Activated naive CD8-positive, alpha-beta T cell treated with anti-CD3 and anti-CD28 coated beads for 36 hours (primary cell): ENCODE measurements at regions not wholly inside any gene's neighbourhood (a gene's known extent, or its start where the extent isn't known, plus 50 kb on each side); places are given as distances from the start of the nearest gene placed in this dataset.

Source experiments
- DNase-seq: peaks from one replicate; pipeline ENCODE4 v3.0.0; 2021
- H3K27ac Mint-ChIP-seq: one replicate; pipeline ENCODE4 v1.8.0; 2022; ENCODE audit warnings: mild to moderate bottlenecking, moderate library complexity, mixed read lengths
- H3K27me3 Mint-ChIP-seq: one replicate; pipeline ENCODE4 v1.8.0; 2022; ENCODE audit warnings: mild to moderate bottlenecking, mixed read lengths
- H3K36me3 Mint-ChIP-seq: one replicate; pipeline ENCODE4 v1.8.0; 2021; ENCODE audit warnings: mild to moderate bottlenecking, mixed read lengths
- H3K4me1 Mint-ChIP-seq: one replicate; pipeline ENCODE4 v1.8.0; 2021; ENCODE audit warnings: mixed read lengths
- H3K4me3 Mint-ChIP-seq: one replicate; pipeline ENCODE4 v1.8.0; 2022; ENCODE audit warnings: mild to moderate bottlenecking, moderate library complexity, mixed read lengths
- H3K9me3 Mint-ChIP-seq: one replicate; pipeline ENCODE4 v1.8.0; 2022; ENCODE audit warnings: mixed read lengths

DNA sequence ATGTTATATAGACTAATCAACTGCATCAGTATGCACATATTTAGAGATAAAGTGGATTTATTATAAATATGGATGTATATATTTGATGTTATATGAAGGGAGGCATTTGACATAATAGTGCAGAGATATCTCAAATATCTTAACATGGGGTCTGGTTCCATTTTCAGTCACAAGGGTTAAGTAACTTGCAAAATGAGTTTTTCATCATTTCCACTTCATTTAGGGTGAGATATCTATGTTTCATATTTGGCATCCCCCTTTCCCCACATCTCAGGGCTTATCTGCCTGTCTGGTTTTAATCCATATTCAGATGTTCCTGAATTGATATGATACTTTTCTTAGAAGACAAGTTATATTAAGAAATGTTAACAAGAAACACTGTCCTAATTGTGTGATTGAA lies 2141.2 kb downstream of the PCDH9 start:
- Mint-ChIP-seq H3K4me3 (no peak overlapping the region), H3K27ac (no peak overlapping the region), H3K36me3 (no peaks in the 10 kb centered on the region), H3K27me3 (no peaks in the 10 kb centered on the region), H3K4me1 (no peaks in the 10 kb centered on the region), H3K9me3 (no peaks in the 10 kb centered on the region)
- DNase-seq: no peak

DNA sequence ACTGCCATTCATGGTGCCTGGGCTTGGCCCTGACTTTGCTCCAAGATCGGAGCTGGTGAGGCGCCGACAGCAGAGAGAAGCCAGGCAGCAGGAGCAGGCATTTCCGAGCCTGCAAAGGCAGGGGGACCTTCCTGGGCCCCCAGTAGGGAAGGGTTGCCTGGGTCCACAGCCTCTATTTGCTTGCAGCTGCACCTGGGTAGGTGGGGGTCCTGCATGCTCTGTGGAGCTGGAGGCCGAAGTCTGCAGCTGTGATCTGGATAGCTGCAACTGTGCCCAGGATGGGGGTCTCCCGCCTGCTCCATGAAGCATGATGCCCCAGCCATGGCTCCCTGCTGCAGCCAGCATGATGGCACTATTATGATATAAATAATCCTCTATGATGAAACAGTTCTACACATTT lies 2144.2 kb downstream of the PCDH9 start:
- no peaks in the 10 kb centered on the region for H3K27me3 Mint-ChIP-seq
- no peaks in the 10 kb centered on the region for H3K4me1 Mint-ChIP-seq
- H3K9me3 Mint-ChIP-seq: peaks cover 2% of the 10 kb centered on the region
- no peaks in the 10 kb centered on the region for H3K36me3 Mint-ChIP-seq
- H3K27ac Mint-ChIP-seq: no peak overlapping the region
- DNase-seq: no peak
- H3K4me3 Mint-ChIP-seq: no peak overlapping the region

DNA sequence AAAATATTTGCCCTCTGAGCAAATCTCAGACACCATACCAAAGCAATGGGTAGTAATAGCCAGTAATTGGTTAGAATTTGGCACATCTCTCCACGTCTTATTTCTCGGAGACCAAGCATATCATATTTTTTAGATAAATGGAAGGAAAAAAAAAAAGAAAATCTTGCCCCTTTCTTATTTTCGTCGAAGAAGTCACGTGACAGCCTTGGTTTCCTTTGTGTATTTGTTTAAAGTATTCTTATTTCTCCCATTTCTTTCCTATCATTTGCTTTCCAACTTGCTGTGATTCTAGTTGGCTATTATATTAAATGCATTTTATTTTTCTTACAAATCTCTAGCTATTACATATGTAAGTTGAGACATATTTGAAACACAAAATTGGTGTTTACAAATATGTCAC lies 2155.9 kb downstream of the PCDH9 start:
- Mint-ChIP-seq H3K36me3 (no peaks in the 10 kb centered on the region), H3K4me3 (no peak overlapping the region), H3K9me3 (peaks cover 4% of the 10 kb centered on the region), H3K4me1 (no peaks in the 10 kb centered on the region), H3K27me3 (no peaks in the 10 kb centered on the region), H3K27ac (no peak overlapping the region)
- DNase-seq: no peak

DNA sequence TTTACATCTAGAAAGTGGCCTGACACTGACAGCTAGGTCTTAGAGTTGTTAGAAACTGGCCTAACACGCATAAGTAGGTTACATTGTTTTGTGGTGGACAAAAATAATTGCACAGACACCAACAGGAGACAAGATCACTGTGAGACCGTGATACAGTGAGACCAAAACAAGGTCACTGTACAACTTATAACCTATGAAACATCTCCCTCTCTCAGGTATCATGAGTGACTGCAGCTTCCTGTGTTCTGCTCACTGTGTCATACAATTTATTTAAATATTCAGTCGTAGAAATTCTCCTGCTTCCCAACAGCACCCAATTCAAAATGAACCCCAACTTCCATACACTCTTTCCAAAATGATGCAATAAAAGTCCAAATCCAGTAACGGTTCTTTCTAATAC lies 2165.2 kb downstream of the PCDH9 start:
- H3K9me3 Mint-ChIP-seq: peaks cover 4% of the 10 kb centered on the region
- no peaks in the 10 kb centered on the region for H3K36me3 Mint-ChIP-seq
- no peak overlapping the region for H3K27ac Mint-ChIP-seq
- H3K4me1 Mint-ChIP-seq: no peaks in the 10 kb centered on the region
- no peak for DNase-seq
- H3K27me3 Mint-ChIP-seq: no peaks in the 10 kb centered on the region
- no peak overlapping the region for H3K4me3 Mint-ChIP-seq

DNA sequence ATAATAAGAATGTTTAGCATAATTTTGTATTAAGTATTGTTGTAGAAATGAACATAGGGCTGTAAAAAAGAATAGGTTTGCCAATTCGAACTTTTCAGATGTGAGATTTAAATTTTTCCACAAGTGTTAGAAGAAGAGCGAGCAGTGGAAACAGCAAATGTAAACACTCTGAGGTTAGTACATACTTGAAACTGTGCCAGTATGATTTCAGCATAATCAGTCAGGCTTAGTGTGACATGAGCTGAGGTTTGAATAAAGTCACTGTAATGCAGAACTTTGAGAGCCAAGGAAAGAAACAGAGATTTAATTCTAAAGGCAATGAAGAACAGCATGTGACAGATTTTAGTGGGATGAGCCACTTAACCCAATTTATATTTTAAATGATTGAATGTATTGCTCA lies 2166.4 kb downstream of the PCDH9 start:
- Mint-ChIP-seq H3K36me3 (no peaks in the 10 kb centered on the region), H3K4me1 (no peaks in the 10 kb centered on the region), H3K27me3 (no peaks in the 10 kb centered on the region), H3K4me3 (no peak overlapping the region), H3K27ac (no peak overlapping the region), H3K9me3 (peaks cover 3% of the 10 kb centered on the region)
- no peak for DNase-seq

DNA sequence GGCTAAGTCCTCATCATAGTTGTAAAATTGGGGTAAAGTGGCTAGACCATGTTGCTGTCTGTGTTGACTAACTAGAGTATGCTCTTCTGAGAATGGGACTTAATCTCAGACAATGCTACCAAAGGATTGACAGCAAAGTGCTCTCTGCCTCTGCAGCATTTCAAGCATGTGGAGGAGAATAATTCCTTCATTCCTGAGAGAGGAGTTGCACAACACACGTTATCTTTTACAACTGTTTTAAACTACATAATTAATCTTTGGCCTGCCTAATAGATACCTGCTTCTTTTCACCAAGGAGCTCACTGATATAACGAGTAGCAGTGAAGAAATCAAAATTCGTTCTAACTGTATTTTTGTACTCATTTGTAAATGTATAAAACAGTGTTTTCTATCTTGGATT lies 2172.2 kb downstream of the PCDH9 start:
- Mint-ChIP-seq H3K9me3 (peaks cover 9% of the 10 kb centered on the region), H3K4me1 (no peaks in the 10 kb centered on the region), H3K27ac (no peak overlapping the region)

DNA sequence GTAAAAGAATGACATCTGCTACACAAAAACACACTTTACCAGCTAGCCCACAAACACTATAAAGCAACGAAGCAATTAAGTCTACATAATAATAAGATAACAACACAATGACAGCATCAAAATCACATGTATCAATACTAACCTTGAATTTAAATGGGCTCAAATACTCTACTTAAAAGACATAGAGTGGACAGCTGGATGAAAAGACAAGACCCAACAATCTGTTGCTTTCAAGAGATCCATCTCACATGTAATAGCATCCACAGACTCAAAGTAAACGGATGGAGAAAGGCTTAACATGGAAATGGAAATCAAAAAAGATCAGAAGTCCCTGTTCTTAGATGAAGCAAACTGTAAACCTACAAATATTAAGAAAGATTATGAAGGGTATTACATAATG lies 2175.9 kb downstream of the PCDH9 start:
- no peak for DNase-seq
- Mint-ChIP-seq H3K9me3 (peaks cover 6% of the 10 kb centered on the region), H3K36me3 (no peaks in the 10 kb centered on the region), H3K4me1 (no peaks in the 10 kb centered on the region), H3K27me3 (no peaks in the 10 kb centered on the region), H3K4me3 (no peak overlapping the region), H3K27ac (no peak overlapping the region)

More for the DNA sequence above, 2172.2 kb downstream of the PCDH9 start:
- Mint-ChIP-seq H3K4me3 (no peak overlapping the region), H3K27me3 (no peaks in the 10 kb centered on the region), H3K36me3 (no peaks in the 10 kb centered on the region)
- no peak for DNase-seq

DNA sequence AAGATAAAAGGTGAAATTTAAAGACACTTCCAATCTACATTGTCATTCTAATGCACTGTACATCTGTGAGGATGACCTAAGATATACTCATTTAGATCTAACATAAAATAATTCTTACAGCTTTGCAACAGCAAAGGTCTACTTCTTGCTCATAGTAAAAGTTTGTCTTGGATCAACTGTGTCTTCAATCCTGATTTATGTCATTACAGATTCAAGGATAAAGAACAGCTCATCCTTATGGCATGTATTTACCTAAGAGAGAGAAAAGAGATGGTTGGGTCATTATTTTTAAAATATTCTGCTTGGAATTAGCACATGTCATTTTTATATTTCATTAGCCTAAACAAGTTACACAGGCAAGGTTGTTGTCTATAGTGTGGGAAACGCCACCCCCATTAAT lies 2193.1 kb downstream of the PCDH9 start:
- Mint-ChIP-seq H3K27ac (no peak overlapping the region), H3K27me3 (no peaks in the 10 kb centered on the region), H3K9me3 (no peaks in the 10 kb centered on the region), H3K36me3 (no peaks in the 10 kb centered on the region), H3K4me1 (no peaks in the 10 kb centered on the region), H3K4me3 (no peak overlapping the region)
- DNase-seq: no peak

DNA sequence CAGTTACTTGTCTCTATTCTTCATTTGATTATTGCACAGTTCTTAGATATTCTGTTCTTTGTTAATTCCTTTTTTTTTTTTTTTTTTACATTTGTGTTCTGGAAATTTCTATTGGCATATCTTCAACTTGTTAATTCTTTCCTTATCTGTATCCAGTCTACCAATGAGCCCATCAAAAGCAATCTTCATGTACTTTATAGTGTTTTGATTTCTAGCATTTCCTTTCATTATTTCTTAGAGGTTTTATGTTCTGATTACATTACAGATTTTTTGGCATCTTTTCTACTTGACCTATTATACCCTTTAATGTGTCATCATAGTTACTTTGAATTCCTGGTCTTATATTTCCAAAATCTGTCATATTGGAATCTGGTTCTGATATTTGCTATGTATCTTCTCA lies 2194.8 kb downstream of the PCDH9 start:
- H3K9me3 Mint-ChIP-seq: no peaks in the 10 kb centered on the region
- no peak overlapping the region for H3K27ac Mint-ChIP-seq
- no peaks in the 10 kb centered on the region for H3K4me1 Mint-ChIP-seq
- no peak overlapping the region for H3K4me3 Mint-ChIP-seq
- H3K27me3 Mint-ChIP-seq: no peaks in the 10 kb centered on the region
- no peaks in the 10 kb centered on the region for H3K36me3 Mint-ChIP-seq
- no peak for DNase-seq

DNA sequence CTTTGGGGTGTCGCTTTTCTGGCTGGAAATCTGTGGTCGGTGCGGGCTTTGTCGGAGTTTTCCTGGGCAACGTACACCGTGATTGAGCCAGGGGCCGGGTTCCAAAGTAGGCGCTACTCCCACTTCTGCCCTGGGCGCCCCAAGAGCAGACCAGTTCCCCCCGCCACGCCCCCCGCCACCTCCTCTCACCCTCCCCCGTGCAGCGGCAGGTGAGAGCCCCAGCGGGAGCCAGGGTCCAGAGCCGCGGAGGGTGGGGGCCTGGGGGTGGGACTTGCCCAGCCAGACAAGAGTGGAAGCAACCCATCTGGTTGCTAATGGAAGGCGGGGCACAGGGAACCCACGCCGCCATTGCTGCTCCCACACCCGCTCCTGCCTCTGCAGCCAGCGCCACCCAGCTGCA lies 2195.9 kb downstream of the PCDH9 start:
- no peaks in the 10 kb centered on the region for H3K36me3 Mint-ChIP-seq
- no peak for DNase-seq
- no peaks in the 10 kb centered on the region for H3K4me1 Mint-ChIP-seq
- no peak overlapping the region for H3K4me3 Mint-ChIP-seq
- no peak overlapping the region for H3K27ac Mint-ChIP-seq
- peaks cover 2% of the 10 kb centered on the region for H3K9me3 Mint-ChIP-seq
- H3K27me3 Mint-ChIP-seq: no peaks in the 10 kb centered on the region

DNA sequence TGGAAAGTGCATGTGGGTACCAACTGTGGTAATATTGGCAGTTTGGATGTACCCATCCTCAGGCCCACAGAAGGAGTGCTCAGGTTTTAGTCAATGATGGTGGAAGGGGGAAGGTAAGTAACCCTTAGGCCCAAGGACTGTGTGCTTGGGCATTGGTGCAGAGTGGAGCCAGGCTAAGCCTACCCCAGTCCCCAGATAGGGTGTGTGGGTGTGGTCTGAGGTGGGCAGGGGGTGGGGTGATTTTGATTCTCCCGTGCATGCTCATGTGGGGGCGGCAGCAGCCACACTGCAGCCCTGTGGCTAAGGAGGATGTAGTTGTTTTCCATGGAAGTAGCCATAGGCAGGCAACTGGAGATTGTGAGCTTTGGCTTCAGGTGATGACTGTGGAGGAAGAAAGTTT lies 2197.3 kb downstream of the PCDH9 start:
- Mint-ChIP-seq H3K27ac (no peak overlapping the region), H3K4me1 (no peaks in the 10 kb centered on the region), H3K36me3 (no peaks in the 10 kb centered on the region), H3K9me3 (peaks cover 2% of the 10 kb centered on the region), H3K27me3 (no peaks in the 10 kb centered on the region), H3K4me3 (no peak overlapping the region)
- DNase-seq: no peak

DNA sequence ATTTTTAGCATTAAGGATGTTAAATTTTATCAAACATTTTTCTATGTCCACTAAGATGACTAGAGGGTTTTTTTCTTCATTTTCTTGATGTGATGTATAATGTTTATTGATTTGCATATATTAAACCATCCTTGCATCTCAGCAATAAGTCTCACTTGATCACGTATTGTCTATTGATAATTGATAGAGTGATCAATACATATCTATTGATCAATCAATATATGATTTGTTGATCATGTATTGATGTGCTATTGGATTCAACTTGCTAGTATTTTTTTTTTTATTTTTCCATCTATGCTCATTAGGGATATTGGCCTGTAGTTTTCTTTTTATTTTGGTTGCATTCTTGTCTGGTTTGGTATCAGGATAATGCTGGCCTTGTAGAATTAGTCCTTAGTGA lies 2202.0 kb downstream of the PCDH9 start:
- no peaks in the 10 kb centered on the region for H3K27me3 Mint-ChIP-seq
- DNase-seq: no peak
- peaks cover 4% of the 10 kb centered on the region for H3K9me3 Mint-ChIP-seq
- no peak overlapping the region for H3K4me3 Mint-ChIP-seq
- H3K36me3 Mint-ChIP-seq: no peaks in the 10 kb centered on the region
- H3K4me1 Mint-ChIP-seq: no peaks in the 10 kb centered on the region
- H3K27ac Mint-ChIP-seq: no peak overlapping the region

DNA sequence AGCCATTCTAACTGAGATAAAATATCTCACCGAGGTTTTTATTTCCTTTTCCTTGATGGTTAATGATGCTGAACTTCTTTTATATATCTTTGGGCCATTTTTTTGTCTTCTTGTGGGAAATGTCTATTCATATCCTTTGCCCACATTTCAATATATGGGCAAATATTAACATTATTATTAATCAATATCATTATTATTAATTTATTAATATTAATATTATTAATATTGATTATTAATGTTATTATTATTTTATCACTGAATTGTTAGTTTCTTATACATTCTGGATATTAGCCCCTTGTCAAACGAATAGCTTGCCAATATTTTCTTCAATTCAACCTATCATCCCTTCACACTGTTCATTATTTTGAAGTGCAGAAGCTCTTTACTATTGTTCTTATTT lies 2203.6 kb downstream of the PCDH9 start:
- Mint-ChIP-seq H3K36me3 (no peaks in the 10 kb centered on the region), H3K27me3 (no peaks in the 10 kb centered on the region), H3K4me3 (no peak overlapping the region), H3K9me3 (peaks cover 13% of the 10 kb centered on the region), H3K4me1 (no peaks in the 10 kb centered on the region), H3K27ac (no peak overlapping the region)
- no peak for DNase-seq

DNA sequence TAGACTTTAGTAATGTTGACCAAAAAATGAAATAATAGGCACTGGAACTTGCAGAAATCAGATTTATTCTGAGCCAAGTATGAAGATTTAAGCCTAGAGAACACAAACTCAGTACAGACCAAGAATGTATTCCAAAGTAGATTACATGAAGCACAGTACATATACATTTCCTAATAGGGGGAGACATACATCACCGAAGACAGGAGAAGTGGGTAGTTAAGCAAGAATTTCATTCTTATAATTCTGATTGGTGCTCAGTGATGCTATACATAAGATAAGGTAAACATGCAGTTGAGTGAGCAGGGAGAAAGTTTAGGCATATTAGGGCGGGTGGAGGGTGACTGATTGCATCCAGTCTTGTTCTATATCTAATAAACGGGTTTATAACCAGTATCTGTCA lies 2218.8 kb downstream of the PCDH9 start:
- H3K27me3 Mint-ChIP-seq: no peaks in the 10 kb centered on the region
- H3K4me1 Mint-ChIP-seq: no peaks in the 10 kb centered on the region
- no peak for DNase-seq
- no peaks in the 10 kb centered on the region for H3K36me3 Mint-ChIP-seq
- no peak overlapping the region for H3K27ac Mint-ChIP-seq
- H3K4me3 Mint-ChIP-seq: no peak overlapping the region
- peaks cover 3% of the 10 kb centered on the region for H3K9me3 Mint-ChIP-seq

DNA sequence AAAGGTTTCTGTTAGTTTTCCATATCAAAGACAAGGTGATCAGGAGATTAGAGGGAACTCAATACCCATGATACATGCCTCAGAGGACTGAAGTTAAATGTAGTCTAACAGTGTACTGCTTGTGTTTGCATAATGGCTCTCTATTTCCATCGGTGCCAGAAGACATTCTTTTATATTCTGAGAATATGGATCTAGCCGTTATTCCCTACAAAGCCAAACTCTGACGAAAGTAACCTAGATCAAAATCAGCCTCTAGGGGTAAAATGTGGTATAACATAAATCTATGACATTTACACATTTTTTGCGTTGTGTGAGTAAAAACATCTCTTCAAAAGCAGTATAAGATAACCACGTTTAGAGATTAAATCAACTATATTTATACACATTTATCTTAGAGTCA lies 2232.7 kb downstream of the PCDH9 start:
- H3K27ac Mint-ChIP-seq: no peak overlapping the region
- H3K36me3 Mint-ChIP-seq: no peaks in the 10 kb centered on the region
- no peaks in the 10 kb centered on the region for H3K4me1 Mint-ChIP-seq
- H3K27me3 Mint-ChIP-seq: no peaks in the 10 kb centered on the region
- peaks cover 8% of the 10 kb centered on the region for H3K9me3 Mint-ChIP-seq
- DNase-seq: no peak
- H3K4me3 Mint-ChIP-seq: no peak overlapping the region

DNA sequence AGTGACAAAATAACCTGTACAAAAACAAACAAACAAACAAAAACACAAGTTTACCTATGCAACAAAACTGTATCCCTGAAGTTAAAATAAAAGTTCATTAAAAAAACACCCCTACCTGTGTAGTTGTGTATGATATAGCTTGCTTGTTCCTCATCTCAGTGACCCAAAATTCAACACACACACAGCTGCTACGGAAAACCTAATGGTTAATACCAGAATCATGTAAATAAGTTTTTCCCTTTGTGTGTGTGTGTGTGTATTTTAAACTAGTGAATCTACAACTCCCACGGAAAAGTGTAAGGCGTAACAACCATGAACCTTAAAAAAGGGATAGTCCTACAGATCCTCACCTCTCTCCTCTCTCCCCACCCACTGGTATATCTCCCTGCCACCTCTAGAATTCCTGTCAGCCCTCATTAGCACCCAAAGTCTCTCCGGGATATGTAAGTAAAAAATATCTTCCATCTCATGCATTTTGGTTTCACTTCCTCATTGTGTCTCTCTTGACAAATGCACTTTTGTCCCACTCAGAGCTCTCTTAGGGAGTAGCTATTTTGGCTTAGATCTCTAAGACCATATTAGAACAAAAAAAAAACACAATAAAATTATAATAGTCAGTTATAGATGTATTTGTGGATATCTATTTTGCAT lies 2236.5 kb downstream of the PCDH9 start:
- Mint-ChIP-seq H3K27ac (no peak overlapping the region), H3K9me3 (peaks cover 9% of the 10 kb centered on the region)

DNA sequence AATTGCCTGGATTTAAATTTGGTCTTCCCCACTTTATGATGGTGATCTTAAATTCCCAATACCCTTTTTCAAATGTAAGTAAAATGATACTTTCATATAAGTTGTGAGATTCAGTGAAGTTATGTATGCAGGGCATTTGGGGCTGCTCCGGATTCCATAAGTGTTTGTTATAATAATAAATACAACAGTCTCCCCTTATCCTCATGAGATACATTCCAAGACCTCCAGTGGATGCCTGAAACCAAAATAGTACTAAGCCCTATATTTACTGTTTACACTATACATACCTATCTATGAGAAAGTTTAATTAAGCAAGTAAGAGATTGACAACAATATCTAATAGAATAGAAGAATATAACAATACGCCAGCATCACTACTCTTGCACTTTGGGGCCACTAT lies 2237.8 kb downstream of the PCDH9 start:
- peaks cover 9% of the 10 kb centered on the region for H3K9me3 Mint-ChIP-seq

More for the DNA sequence above, 2236.5 kb downstream of the PCDH9 start:
- H3K27me3 Mint-ChIP-seq: no peaks in the 10 kb centered on the region
- no peaks in the 10 kb centered on the region for H3K4me1 Mint-ChIP-seq
- no peak overlapping the region for H3K4me3 Mint-ChIP-seq
- no peak for DNase-seq
- H3K36me3 Mint-ChIP-seq: no peaks in the 10 kb centered on the region

More for the DNA sequence above, 2237.8 kb downstream of the PCDH9 start:
- Mint-ChIP-seq H3K4me1 (no peaks in the 10 kb centered on the region), H3K27ac (no peak overlapping the region), H3K27me3 (no peaks in the 10 kb centered on the region), H3K4me3 (no peak overlapping the region), H3K36me3 (no peaks in the 10 kb centered on the region)
- DNase-seq: no peak
